ENCODE measurements at regions not wholly inside any gene's neighbourhood (a gene's known extent, or its start where the extent isn't known, plus 50 kb on each side); places are given as distances from the start of the nearest gene placed in this dataset.

DNA sequence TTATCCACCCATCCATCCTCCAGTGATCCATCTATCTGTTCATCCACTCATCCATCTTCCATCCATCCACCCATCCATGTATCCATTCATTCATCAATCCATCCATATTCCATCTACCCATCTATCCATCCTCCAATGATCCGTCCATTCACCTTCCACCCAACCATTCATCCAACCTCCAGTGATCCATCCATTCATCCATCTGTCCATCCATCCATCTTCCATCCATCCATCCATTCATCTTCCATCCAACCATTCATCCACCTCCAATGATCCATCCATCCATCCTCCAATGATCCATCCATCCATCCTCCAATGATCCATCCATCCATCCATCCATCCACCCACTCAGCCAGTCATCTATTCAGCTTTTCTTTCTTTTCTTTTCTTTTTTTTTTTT is 156.5 kb upstream of the WSCD1 start:
- TF ChIP-seq CTCF (IDR thresholded peaks at IDR 0.05): no peak
- H3K36me3 Mint-ChIP-seq (ENCODE audit: low read depth): no peaks in the 10 kb centered on the region

GRCh38 chr17:5915337-5915736 is 154.8 kb upstream of the WSCD1 start:
- no peak overlapping the region for H3K27ac Mint-ChIP-seq (ENCODE audit: unreplicated experiment)
- no peaks in the 10 kb centered on the region for H3K36me3 Mint-ChIP-seq (ENCODE audit: low read depth)
- no peak for TF ChIP-seq CTCF (IDR thresholded peaks at IDR 0.05)
- no peak overlapping the region for H3K4me3 Mint-ChIP-seq (ENCODE audit: unreplicated experiment)
- peaks cover 9% of the 10 kb centered on the region for H3K27me3 Mint-ChIP-seq (ENCODE audit: low read depth)
- peaks cover 3% of the 10 kb centered on the region for H3K4me1 Mint-ChIP-seq (ENCODE audit: low read depth)
- H3K9me3 Mint-ChIP-seq (ENCODE audit: low read depth): peaks cover under 1% of the 10 kb centered on the region
- DNase-seq (ENCODE audit: low spot score): no peak

More for the DNA sequence above, 156.5 kb upstream of the WSCD1 start:
- DNase-seq (ENCODE audit: low spot score): no peak
- no peak overlapping the region for H3K4me3 Mint-ChIP-seq (ENCODE audit: unreplicated experiment)
- H3K27ac Mint-ChIP-seq (ENCODE audit: unreplicated experiment): no peak overlapping the region
- no peaks in the 10 kb centered on the region for H3K4me1 Mint-ChIP-seq (ENCODE audit: low read depth)
- no peaks in the 10 kb centered on the region for H3K9me3 Mint-ChIP-seq (ENCODE audit: low read depth)
- peaks cover 3% of the 10 kb centered on the region for H3K27me3 Mint-ChIP-seq (ENCODE audit: low read depth)

DNA sequence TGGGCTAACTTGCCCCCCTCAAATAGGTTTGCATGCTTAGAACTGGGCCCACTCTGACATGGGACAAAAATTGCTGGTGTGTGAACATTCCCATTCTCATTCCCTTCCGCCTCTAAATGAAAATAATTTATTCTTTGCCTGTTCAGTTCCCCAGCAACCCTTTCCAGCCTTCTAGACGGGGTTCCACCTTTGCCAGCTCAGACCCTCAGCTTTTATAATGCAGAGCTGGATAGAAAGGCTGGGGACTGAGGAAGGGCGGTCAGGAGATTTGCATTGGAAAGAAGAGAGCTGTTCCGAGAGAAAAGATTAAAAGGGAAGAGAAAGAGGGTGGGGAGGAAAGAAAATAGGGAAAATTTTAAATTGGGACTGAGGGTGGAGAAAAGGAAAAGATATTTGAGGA is 151.1 kb upstream of the WSCD1 start:
- Mint-ChIP-seq H3K4me3 (ENCODE audit: unreplicated experiment) (no peak overlapping the region), H3K9me3 (ENCODE audit: low read depth) (peaks cover 3% of the 10 kb centered on the region), H3K27ac (ENCODE audit: unreplicated experiment) (no peak overlapping the region), H3K27me3 (ENCODE audit: low read depth) (peaks cover 14% of the 10 kb centered on the region), H3K36me3 (ENCODE audit: low read depth) (no peaks in the 10 kb centered on the region), H3K4me1 (ENCODE audit: low read depth) (peaks cover 3% of the 10 kb centered on the region)
- DNase-seq (ENCODE audit: low spot score): peak; percentile 13
- no peak for TF ChIP-seq CTCF (IDR thresholded peaks at IDR 0.05)

DNA sequence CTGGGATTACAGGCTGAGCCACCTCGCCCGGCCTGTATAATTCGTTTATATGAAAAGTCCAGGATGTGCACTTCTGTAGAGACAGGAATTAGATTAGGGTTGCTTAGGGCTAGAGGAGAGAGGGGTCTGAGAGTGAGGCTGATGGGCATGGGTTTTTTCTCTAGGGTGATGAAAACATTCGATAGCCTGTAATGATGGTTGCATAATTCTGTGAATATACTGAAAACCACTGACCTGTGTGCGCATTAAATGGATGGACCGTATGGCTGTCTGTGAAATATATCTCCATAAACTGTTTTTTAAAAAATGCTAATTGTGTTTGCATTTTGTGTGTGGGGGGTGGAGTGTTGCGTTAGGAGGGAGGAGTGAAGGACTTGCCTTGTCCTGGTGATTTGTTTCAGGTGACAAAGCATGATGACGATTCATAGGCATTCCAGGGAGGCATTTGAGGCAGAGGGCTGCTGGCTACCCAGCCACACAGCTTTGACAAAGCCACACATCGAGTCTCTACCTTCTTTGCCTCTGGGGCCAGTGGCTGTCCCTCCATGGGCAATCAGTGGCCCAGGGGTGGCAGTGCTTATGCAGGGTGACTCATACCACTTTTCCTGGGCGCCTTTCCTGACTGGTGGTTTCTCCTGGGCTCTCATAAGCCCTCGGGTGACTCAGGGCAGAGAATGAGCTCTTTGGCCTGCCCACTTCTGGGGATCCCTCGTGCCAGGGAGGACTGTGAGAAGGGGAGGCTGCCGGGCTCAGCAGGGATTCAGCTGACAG is 148.5 kb upstream of the WSCD1 start:
- H3K27me3 Mint-ChIP-seq (ENCODE audit: low read depth): peaks cover 14% of the 10 kb centered on the region
- DNase-seq (ENCODE audit: low spot score): no peak
- TF ChIP-seq CTCF (IDR thresholded peaks at IDR 0.05): no peak
- H3K4me1 Mint-ChIP-seq (ENCODE audit: low read depth): peaks cover 3% of the 10 kb centered on the region
- H3K4me3 Mint-ChIP-seq (ENCODE audit: unreplicated experiment): no peak overlapping the region
- H3K9me3 Mint-ChIP-seq (ENCODE audit: low read depth): peaks cover 3% of the 10 kb centered on the region
- no peaks in the 10 kb centered on the region for H3K36me3 Mint-ChIP-seq (ENCODE audit: low read depth)
- no peak overlapping the region for H3K27ac Mint-ChIP-seq (ENCODE audit: unreplicated experiment)

GRCh38 chr17:5922476-5922875 is 147.7 kb upstream of the WSCD1 start:
- H3K9me3 Mint-ChIP-seq (ENCODE audit: low read depth): peaks cover 3% of the 10 kb centered on the region
- H3K4me1 Mint-ChIP-seq (ENCODE audit: low read depth): peaks cover 3% of the 10 kb centered on the region
- no peak overlapping the region for H3K4me3 Mint-ChIP-seq (ENCODE audit: unreplicated experiment)
- TF ChIP-seq CTCF (IDR thresholded peaks at IDR 0.05): no peak
- H3K36me3 Mint-ChIP-seq (ENCODE audit: low read depth): no peaks in the 10 kb centered on the region
- no peak overlapping the region for H3K27ac Mint-ChIP-seq (ENCODE audit: unreplicated experiment)
- no peak for DNase-seq (ENCODE audit: low spot score)
- H3K27me3 Mint-ChIP-seq (ENCODE audit: low read depth): peaks cover 12% of the 10 kb centered on the region
